ENCODE measurements at regions not wholly inside any gene's neighbourhood (a gene's known extent, or its start where the extent isn't known, plus 50 kb on each side); places are given as distances from the start of the nearest gene placed in this dataset.
"Not testable (repeated sequence)": the region's sequence is repeated elsewhere in the genome, so short reads cannot be mapped to it uniquely, and the experiment has no call there.

DNA sequence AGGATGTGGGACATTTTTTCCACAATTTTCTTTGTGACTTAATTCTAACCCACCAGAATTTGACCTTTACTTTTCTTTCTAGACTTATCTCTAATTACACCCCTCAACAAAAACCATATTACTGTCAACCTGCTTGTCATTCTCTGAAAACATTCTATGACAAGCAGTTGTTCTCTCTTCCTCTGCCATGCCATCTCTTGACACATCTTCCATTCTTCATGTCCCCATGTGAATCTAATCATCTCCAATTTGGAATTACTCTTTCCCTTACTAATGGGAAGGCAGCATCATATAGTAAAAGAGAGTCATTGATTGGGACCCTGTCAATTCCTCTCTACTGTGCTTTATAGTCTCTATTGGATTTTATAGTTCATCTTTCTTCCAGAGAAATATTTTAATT lies 61.3 kb upstream of the P2RY1 start:
- Mint-ChIP-seq H3K27ac (no peak overlapping the region), H3K9me3 (peaks cover 0 to 4% of the 10 kb centered on the region in 2 donors), H3K4me1 (no peaks in the 10 kb centered on the region), H3K27me3 (no peaks in the 10 kb centered on the region), H3K4me3 (no peak overlapping the region)
- DNase-seq (no peak), ATAC-seq (no peak)

DNA sequence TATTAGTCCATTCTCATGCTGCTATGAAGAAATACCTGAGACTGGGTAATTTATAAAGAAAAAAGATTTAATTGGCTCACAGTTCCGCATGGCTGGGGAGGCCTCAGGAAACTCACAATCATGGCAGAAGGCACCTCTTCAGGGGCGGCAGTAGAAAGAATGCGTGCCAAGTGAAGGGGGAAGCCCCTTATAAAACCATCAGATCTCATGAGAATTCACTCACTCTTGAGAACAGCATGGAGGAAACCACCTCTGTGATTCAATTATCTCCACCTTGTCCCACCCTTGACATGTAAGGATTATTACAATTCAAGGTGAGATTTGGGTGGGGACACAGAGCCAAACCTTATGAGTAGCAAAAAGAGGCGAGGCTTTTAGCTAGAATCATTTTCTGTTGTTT lies 60.7 kb upstream of the P2RY1 start:
- H3K9me3 Mint-ChIP-seq, H3K27me3 Mint-ChIP-seq, H3K27ac Mint-ChIP-seq, DNase-seq, H3K4me1 Mint-ChIP-seq, H3K4me3 Mint-ChIP-seq, ATAC-seq: not testable (repeated sequence)

DNA sequence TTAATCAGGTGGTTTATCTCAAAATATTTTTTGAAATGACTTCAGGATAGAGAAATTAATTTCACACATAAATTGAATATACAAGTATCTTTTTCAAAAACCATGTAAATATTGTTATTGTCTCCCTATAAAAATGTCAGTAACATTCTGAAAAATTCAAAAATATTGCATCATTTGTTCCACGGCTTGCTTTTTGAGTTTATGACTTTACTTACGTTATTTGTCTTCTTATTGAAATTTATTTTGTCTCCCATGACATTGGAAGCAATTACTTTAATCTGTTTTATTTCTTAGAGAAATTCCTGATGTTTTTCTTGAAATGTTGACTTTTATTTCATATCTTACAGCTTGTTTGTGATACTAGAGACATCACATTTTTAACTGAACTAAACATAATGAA lies 56.9 kb upstream of the P2RY1 start:
- H3K9me3 Mint-ChIP-seq: peaks cover 0 to 4% of the 10 kb centered on the region in 2 donors
- ATAC-seq: no peak

DNA sequence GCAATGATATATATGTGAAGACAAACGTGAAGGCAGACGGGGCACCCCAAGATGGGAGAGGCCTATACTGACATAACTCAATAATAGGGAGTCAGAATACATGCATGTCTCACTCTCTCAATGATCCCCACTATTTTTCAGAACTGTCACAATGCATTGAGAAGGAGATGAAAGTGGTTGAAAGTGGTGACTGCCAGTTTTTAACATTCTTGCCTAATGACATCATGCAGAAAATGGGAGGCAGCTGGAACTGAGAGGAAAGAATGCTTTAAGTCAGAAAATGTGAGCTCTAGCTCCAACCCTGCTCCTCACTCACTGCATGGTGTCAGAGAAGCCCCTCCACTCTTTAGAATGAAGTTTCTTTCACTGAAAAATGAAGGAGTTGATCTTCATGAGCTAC lies 55.3 kb upstream of the P2RY1 start:
- Mint-ChIP-seq H3K4me1 (no peaks in the 10 kb centered on the region), H3K27me3 (no peaks in the 10 kb centered on the region), H3K4me3 (no peak overlapping the region), H3K27ac (no peak overlapping the region), H3K9me3 (no peaks in the 10 kb centered on the region)
- no peak for ATAC-seq
- DNase-seq: no peak

More for the DNA sequence above, 56.9 kb upstream of the P2RY1 start:
- H3K27ac Mint-ChIP-seq: no peak overlapping the region
- no peaks in the 10 kb centered on the region for H3K4me1 Mint-ChIP-seq
- DNase-seq: no peak
- no peak overlapping the region for H3K4me3 Mint-ChIP-seq
- H3K27me3 Mint-ChIP-seq: no peaks in the 10 kb centered on the region

DNA sequence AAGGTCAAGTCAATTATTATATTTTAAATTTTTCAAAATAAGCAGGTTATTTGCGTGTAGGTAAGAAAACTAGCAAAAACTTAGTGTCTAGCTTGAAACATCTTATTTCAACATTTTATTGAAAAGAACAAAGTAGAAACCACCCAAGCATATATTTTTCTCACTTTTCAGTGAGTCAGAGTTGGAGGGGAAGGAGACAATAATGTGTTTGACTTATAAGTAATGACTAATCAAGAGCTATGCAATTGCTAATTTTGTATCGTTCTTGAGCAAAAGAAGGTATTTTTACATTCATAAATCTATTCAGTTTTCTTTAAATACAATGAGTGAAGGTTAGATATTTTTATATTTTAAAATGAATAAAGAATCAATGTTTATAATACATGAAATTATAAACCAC lies 54.4 kb upstream of the P2RY1 start:
- ATAC-seq: no peak
- H3K4me1 Mint-ChIP-seq: no peaks in the 10 kb centered on the region
- no peak for DNase-seq
- no peaks in the 10 kb centered on the region for H3K27me3 Mint-ChIP-seq
- H3K27ac Mint-ChIP-seq: no peak overlapping the region
- H3K9me3 Mint-ChIP-seq: peaks cover 0 to 7% of the 10 kb centered on the region in 2 donors
- no peak overlapping the region for H3K4me3 Mint-ChIP-seq

DNA sequence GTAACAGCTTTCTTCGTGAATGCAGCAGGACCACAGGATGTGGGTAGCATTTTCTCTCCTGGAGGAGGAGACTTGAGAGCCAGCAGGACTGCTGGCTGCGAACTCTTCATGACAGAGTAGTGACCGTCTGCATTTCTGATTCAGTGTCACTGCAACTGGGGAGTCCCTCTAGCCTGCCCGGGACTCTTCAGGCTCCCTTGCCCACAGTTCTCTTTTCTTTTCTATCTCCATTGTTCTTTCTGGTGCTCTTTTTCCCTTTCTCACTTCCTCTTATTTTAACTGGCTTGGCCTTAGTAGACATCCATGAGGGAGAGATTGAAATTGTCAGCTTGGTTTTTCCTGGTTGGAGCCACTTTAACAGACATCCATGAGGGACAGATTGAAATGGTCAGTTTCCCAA lies 49.9 kb upstream of the P2RY1 start:
- Mint-ChIP-seq H3K4me1 (no peaks in the 10 kb centered on the region), H3K4me3 (no peak overlapping the region), H3K9me3 (peaks cover 0 to 10% of the 10 kb centered on the region in 2 donors), H3K27ac (no peak overlapping the region), H3K27me3 (no peaks in the 10 kb centered on the region)
- no peak for ATAC-seq
- no peak for DNase-seq
